MM.1S (cell line): ENCODE measurements at regions not wholly inside any gene's neighbourhood (a gene's known extent, or its start where the extent isn't known, plus 50 kb on each side); places are given as distances from the start of the nearest gene placed in this dataset.

Source experiments
- DNase-seq: peaks from one replicate; pipeline ENCODE4 v3.0.0-alpha.2; 2015
- H2AFZ ChIP-seq: fragments of 300-600 bp; sonication (generic); 2 replicates; pipeline ENCODE4 v1.6.0; 2016; ENCODE audit warnings: antibody characterized with exemption, low read length
- H3F3A ChIP-seq: fragments of 300-600 bp; sonication (generic); 2 replicates; pipeline ENCODE4 v1.6.1; 2016; ENCODE audit warnings: mild to moderate bottlenecking, antibody characterized with exemption, low read length, moderate library complexity, mixed read lengths; ENCODE audit not compliant: insufficient read depth
- H3K27ac ChIP-seq: fragments of 300-600 bp; sonication (generic); 2 replicates; pipeline ENCODE4 v1.5.1; 2016; ENCODE audit warnings: mild to moderate bottlenecking, low read length
- H3K27me3 ChIP-seq: fragments of 300-600 bp; sonication (generic); replicated peaks from 2 replicates; pipeline ENCODE4 v1.6.0; 2016; ENCODE audit warnings: low read length; ENCODE audit not compliant: insufficient read depth
- H3K36me3 ChIP-seq: fragments of 300-600 bp; sonication (generic); replicated peaks from 2 replicates; pipeline ENCODE4 v1.6.1; 2016; ENCODE audit warnings: mild to moderate bottlenecking, low read length, mixed read lengths; ENCODE audit not compliant: insufficient read depth
- H3K4me1 ChIP-seq: fragments of 300-600 bp; sonication (generic); 2 replicates; pipeline ENCODE4 v1.6.1; 2016; ENCODE audit warnings: low read length, mixed read lengths
- H3K4me2 ChIP-seq: fragments of 300-600 bp; sonication (generic); 2 replicates; pipeline ENCODE4 v1.6.0; 2016; ENCODE audit warnings: low read depth, low read length
- H3K4me3 ChIP-seq: fragments of 300-600 bp; sonication (generic); 2 replicates; pipeline ENCODE4 v1.5.1; 2016; ENCODE audit warnings: low read length, mixed read lengths
- H3K79me2 ChIP-seq: fragments of 300-600 bp; sonication (generic); 2 replicates; pipeline ENCODE4 v1.6.1; 2016; ENCODE audit warnings: mixed run types, low read length, mixed read lengths
- H3K9ac ChIP-seq: fragments of 300-600 bp; sonication (generic); 2 replicates; pipeline ENCODE4 v1.6.1; 2016; ENCODE audit warnings: low read length, mixed read lengths
- H3K9me2 ChIP-seq: fragments of 300-600 bp; sonication (generic); replicated peaks from 2 replicates; pipeline ENCODE4 v1.6.1; 2016; ENCODE audit warnings: mild to moderate bottlenecking, low read length, mixed read lengths; ENCODE audit not compliant: insufficient read depth
- H3K9me3 ChIP-seq: fragments of 300-600 bp; sonication (generic); replicated peaks from 2 replicates; pipeline ENCODE4 v1.6.1; 2016; ENCODE audit warnings: mild to moderate bottlenecking, low read length, mixed read lengths; ENCODE audit not compliant: insufficient read depth
- H4K20me1 ChIP-seq: fragments of 300-600 bp; sonication (generic); 2 replicates; pipeline ENCODE4 v1.6.1; 2016; ENCODE audit warnings: mild to moderate bottlenecking, low read length, moderate library complexity, mixed read lengths; ENCODE audit not compliant: insufficient read depth
- CTCF ChIP-seq: fragments of 300-600 bp; sonication (generic); IDR thresholded peaks from 2 replicates; pipeline ENCODE4 v1.5.1; 2016; ENCODE audit warnings: antibody characterized with exemption, low read length, mixed read lengths
- EZH2 ChIP-seq: fragments of 300-600 bp; sonication (generic); optimal IDR thresholded peaks from 2 replicates; pipeline ENCODE3; 2017; ENCODE audit warnings: low read depth, mild to moderate bottlenecking, antibody characterized with exemption, low read length, mixed read lengths
- EZH2phosphoT487 ChIP-seq: fragments of 300-600 bp; sonication (generic); IDR thresholded peaks from 2 replicates; pipeline ENCODE4 v1.6.1; 2018; ENCODE audit warnings: antibody characterized with exemption, low read length

DNA sequence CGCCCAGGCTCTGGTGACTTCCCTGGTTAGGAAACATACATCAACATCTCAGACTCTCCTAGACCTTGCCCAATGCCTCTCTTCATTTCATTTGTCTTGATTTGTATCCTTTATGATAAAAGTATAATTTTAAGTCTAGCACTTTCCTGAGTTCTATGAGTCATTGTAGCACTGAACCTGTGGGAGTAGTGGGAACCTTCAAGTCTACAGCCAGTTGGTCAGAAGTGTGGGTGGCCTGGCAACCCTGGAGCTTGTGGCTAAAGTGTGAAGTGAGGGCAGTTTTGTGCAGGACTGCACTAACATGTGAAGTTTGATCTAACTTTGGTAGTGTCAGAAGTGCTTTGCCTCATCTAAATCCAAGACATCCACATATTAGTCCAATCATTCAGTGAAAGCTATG lies 259.3 kb upstream of the IGFBP7 start:
- no peak overlapping the region for H3K9ac ChIP-seq
- H3F3A ChIP-seq: no peaks in the 10 kb centered on the region
- H3K9me2 ChIP-seq: no peaks in the 10 kb centered on the region
- H3K36me3 ChIP-seq: no peaks in the 10 kb centered on the region
- H3K4me2 ChIP-seq: no peak overlapping the region
- H3K79me2 ChIP-seq: no peaks in the 10 kb centered on the region
- DNase-seq: no peak
- TF ChIP-seq EZH2: no peak
- no peak for TF ChIP-seq CTCF
- TF ChIP-seq EZH2phosphoT487: no peak
- no peak overlapping the region for H2AFZ ChIP-seq
- H3K4me3 ChIP-seq: no peak overlapping the region
- no peaks in the 10 kb centered on the region for H3K27me3 ChIP-seq
- H3K4me1 ChIP-seq: no peaks in the 10 kb centered on the region
- H4K20me1 ChIP-seq: no peaks in the 10 kb centered on the region
- no peaks in the 10 kb centered on the region for H3K9me3 ChIP-seq
- H3K27ac ChIP-seq: no peak overlapping the region

DNA sequence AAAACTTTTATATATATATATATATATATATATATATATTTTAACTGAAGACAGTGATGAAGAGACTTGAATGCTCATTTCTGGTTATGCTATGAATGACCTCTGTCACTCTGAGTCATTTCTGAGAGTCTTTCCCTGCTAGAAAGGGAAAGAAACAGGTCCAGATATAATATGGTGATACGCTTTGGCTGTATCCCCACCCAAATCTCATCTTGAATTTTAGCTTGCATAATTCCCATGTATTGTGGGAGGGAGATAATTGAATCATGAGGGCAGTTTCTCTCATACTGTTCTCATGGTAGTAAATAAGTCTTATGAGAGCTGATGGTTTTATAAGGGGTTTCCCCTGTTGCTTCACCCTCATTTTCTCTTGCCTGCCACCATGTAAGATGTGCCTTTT lies 254.1 kb upstream of the IGFBP7 start:
- no peak overlapping the region for H2AFZ ChIP-seq
- H3K9me2 ChIP-seq: no peaks in the 10 kb centered on the region
- no peaks in the 10 kb centered on the region for H3K4me1 ChIP-seq
- no peaks in the 10 kb centered on the region for H3K9me3 ChIP-seq
- no peak overlapping the region for H3K4me3 ChIP-seq
- no peak for TF ChIP-seq EZH2phosphoT487
- no peak for TF ChIP-seq EZH2
- TF ChIP-seq CTCF: no peak
- no peak overlapping the region for H3K9ac ChIP-seq
- H3K4me2 ChIP-seq: no peak overlapping the region
- no peak for DNase-seq
- no peaks in the 10 kb centered on the region for H3F3A ChIP-seq
- no peak overlapping the region for H3K27ac ChIP-seq
- no peaks in the 10 kb centered on the region for H3K36me3 ChIP-seq
- no peaks in the 10 kb centered on the region for H4K20me1 ChIP-seq
- no peaks in the 10 kb centered on the region for H3K79me2 ChIP-seq
- no peaks in the 10 kb centered on the region for H3K27me3 ChIP-seq

DNA sequence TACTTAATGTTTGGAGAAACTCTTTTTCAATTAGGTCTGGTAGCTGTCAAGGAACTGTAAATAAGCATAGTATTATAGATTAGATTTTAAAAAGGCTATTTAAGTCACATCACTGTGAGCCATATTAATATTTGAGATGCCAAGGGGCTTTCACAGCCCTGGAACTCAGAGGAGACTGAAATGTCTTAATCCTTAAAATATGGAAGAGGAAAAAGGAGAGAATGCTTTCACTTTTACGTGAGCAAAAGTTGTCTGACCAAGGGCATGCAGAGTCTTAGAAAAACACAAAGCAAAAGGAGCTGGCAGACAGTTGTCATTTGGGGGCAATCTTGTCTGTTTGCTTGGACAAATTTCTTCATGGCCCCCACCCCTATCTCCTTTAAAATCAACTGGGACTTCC lies 253.2 kb upstream of the IGFBP7 start:
- Histone ChIP-seq H3K27ac (no peak overlapping the region), H2AFZ (no peak overlapping the region), H3K4me3 (no peak overlapping the region), H3F3A (no peaks in the 10 kb centered on the region), H3K36me3 (no peaks in the 10 kb centered on the region), H3K9me2 (no peaks in the 10 kb centered on the region), H3K4me2 (no peak overlapping the region), H3K9ac (no peak overlapping the region), H4K20me1 (no peaks in the 10 kb centered on the region), H3K79me2 (no peaks in the 10 kb centered on the region), H3K4me1 (no peaks in the 10 kb centered on the region), H3K9me3 (no peaks in the 10 kb centered on the region), H3K27me3 (no peaks in the 10 kb centered on the region)
- TF ChIP-seq CTCF (no peak), EZH2phosphoT487 (no peak), EZH2 (no peak)
- no peak for DNase-seq

- Histone ChIP-seq H4K20me1 (no peaks in the 10 kb centered on the region), H3K79me2 (no peaks in the 10 kb centered on the region), H3F3A (no peaks in the 10 kb centered on the region), H3K9me2 (no peaks in the 10 kb centered on the region), H2AFZ (no peak overlapping the region), H3K4me3 (no peak overlapping the region), H3K36me3 (no peaks in the 10 kb centered on the region), H3K27ac (no peak overlapping the region), H3K4me1 (no peaks in the 10 kb centered on the region), H3K9ac (no peak overlapping the region), H3K27me3 (no peaks in the 10 kb centered on the region), H3K4me2 (no peak overlapping the region), H3K9me3 (no peaks in the 10 kb centered on the region)
- TF ChIP-seq CTCF (no peak), EZH2phosphoT487 (no peak), EZH2 (no peak)
- DNase-seq: no peak
Measured at GRCh38 chr4:57360681-57361080, 250.5 kb upstream of the IGFBP7 start.
